Endothelial cell of umbilical vein (primary cell): ENCODE measurements at regions not wholly inside any gene's neighbourhood (a gene's known extent, or its start where the extent isn't known, plus 50 kb on each side); places are given as distances from the start of the nearest gene placed in this dataset.

Source experiments
- BruUV-seq: library from RNA; stranded (reverse); fragments of 400-500 nt; replicated peaks from 2 replicates; lab custom pipeline; 2021; lab: Mats Ljungman, UMichigan
- CTCF ChIA-PET: fragments of 300-600, 350-600 bp; sonication (Branson Sonifier 250); formaldehyde crosslinking; loops from one replicate; lab custom pipeline; 2021; ENCODE audit warnings: antibody characterized with exemption, inconsistent platforms; lab: Charles Lee
- POLR2A ChIA-PET: fragments of 300-600, 350-600 bp; sonication (Branson Sonifier 250); formaldehyde crosslinking; loops from one replicate; lab custom pipeline; 2021; ENCODE audit warnings: antibody characterized with exemption, inconsistent platforms; lab: Charles Lee
- DNase-seq: peaks from one replicate; pipeline ENCODE4 v3.0.0-alpha.2; 2011; ENCODE audit warnings: low read depth, low spot score
- FAIRE-seq: peaks from 2 replicates; lab custom pipeline; 2011; peaks lifted over from hg19 to GRCh38; lab: Jason Lieb, UNC
- H2AFZ ChIP-seq: 2 replicates; pipeline ENCODE4 v1.6.0; 2012; ENCODE audit warnings: low read depth, low read length, control low read depth, inconsistent platforms
- H3K27ac ChIP-seq: 2 replicates; pipeline ENCODE4 v1.5.1; 2011; ENCODE audit warnings: low read depth, mild to moderate bottlenecking, control low read depth, low read length, moderate library complexity; ENCODE audit not compliant: insufficient read depth
- H3K27me3 ChIP-seq, 2 experiments: 2 replicates each; pipeline versions ENCODE4 v1.6.0 to v1.6.1; 2011; ENCODE audit warnings: low read length in 2 of 2, mixed read lengths in 1 of 2; ENCODE audit not compliant: control insufficient read depth in 2 of 2, insufficient read depth in 2 of 2
- H3K36me3 ChIP-seq, 2 experiments: 2 replicates in 1 of 2; 3 replicates in 1 of 2; pipeline ENCODE4 v1.5.1; 2011; ENCODE audit warnings: low read length in 2 of 2, mild to moderate bottlenecking in 1 of 2, moderate library complexity in 1 of 2; ENCODE audit not compliant: control insufficient read depth in 2 of 2, insufficient read depth in 2 of 2; ENCODE audit errors: extremely low read depth in 1 of 2
- H3K4me1 ChIP-seq: 3 replicates; pipeline ENCODE4 v1.5.1; 2011; ENCODE audit warnings: mild to moderate bottlenecking, low read length; ENCODE audit not compliant: control insufficient read depth, insufficient read depth; ENCODE audit errors: extremely low read depth
- H3K4me2 ChIP-seq: 2 replicates; pipeline ENCODE4 v1.6.1; 2011; ENCODE audit warnings: low read length, control low read depth, mixed read lengths; ENCODE audit not compliant: insufficient read depth
- H3K4me3 ChIP-seq, 3 experiments: fragments of 200-600 bp in 1 of 3; sonication (generic), shearing (Covaris generic) in 1 of 3; replicated peaks in 1 of 3; 2 replicates each; pipeline ENCODE4 v1.5.1; 2011 to 2016; ENCODE audit warnings: control low read depth in 3 of 3, low read length in 3 of 3, mild to moderate bottlenecking in 2 of 3, inconsistent platforms in 1 of 3, low read depth in 1 of 3, moderate library complexity in 1 of 3; ENCODE audit not compliant: insufficient read depth in 1 of 3
- H3K79me2 ChIP-seq: 2 replicates; pipeline ENCODE4 v1.6.0; 2012; ENCODE audit warnings: low read length, inconsistent platforms; ENCODE audit not compliant: control insufficient read depth, insufficient read depth
- H3K9ac ChIP-seq: replicated peaks from 2 replicates; pipeline ENCODE3; 2011; ENCODE audit warnings: low read length, control low read depth; ENCODE audit not compliant: insufficient read depth; ENCODE audit errors: extremely low read depth
- H3K9me1 ChIP-seq: replicated peaks from 3 replicates; pipeline ENCODE4 v1.6.0; 2011; ENCODE audit warnings: mild to moderate bottlenecking, low read length; ENCODE audit not compliant: control insufficient read depth, insufficient read depth; ENCODE audit errors: extremely low read depth
- H3K9me3 ChIP-seq: replicated peaks from 2 replicates; pipeline ENCODE4 v1.5.1; 2012; ENCODE audit warnings: low read length, inconsistent platforms; ENCODE audit not compliant: control insufficient read depth, insufficient read depth
- H4K20me1 ChIP-seq: replicated peaks from 2 replicates; pipeline ENCODE3; 2011; ENCODE audit warnings: mild to moderate bottlenecking, low read length; ENCODE audit not compliant: control insufficient read depth, insufficient read depth; ENCODE audit errors: extremely low read depth
- EZH2 ChIP-seq: IDR thresholded peaks from 2 replicates; pipeline ENCODE4 v1.6.1; 2012; ENCODE audit warnings: borderline replicate concordance, low read depth, mild to moderate bottlenecking, moderate library complexity, low read length, inconsistent platforms; ENCODE audit not compliant: severe bottlenecking
- FOS ChIP-seq: IDR thresholded peaks from 2 replicates; pipeline ENCODE4 v1.6.1; 2011; ENCODE audit warnings: mild to moderate bottlenecking, low read length, moderate library complexity, borderline replicate concordance; ENCODE audit not compliant: insufficient read depth
- GATA2 ChIP-seq: IDR thresholded peaks from 2 replicates; pipeline ENCODE4 v1.7.0; 2011; ENCODE audit warnings: low read depth, mild to moderate bottlenecking, moderate library complexity, mixed read lengths, low read length; ENCODE audit not compliant: insufficient read length, insufficient read depth
- JUN ChIP-seq: IDR thresholded peaks from 2 replicates; pipeline ENCODE4 v1.6.1; 2011; ENCODE audit warnings: borderline replicate concordance, low read depth; ENCODE audit not compliant: insufficient read length, insufficient read depth
- MYC ChIP-seq: IDR thresholded peaks from one replicate; pipeline ENCODE4 v1.6.1; 2011; ENCODE audit warnings: mild to moderate bottlenecking, low read depth, low read length
- POLR2A ChIP-seq: IDR thresholded peaks from 2 replicates; pipeline ENCODE4 v1.6.1; 2012; ENCODE audit warnings: low read depth, mild to moderate bottlenecking, control low read depth, low read length
- POLR2AphosphoS5 ChIP-seq: IDR thresholded peaks from 2 replicates; pipeline ENCODE4 v1.6.1; 2012; ENCODE audit warnings: low read depth, mild to moderate bottlenecking, control low read depth, low read length, moderate library complexity; ENCODE audit not compliant: insufficient read depth
- dilution Hi-C: fragments of 300-500 bp; cut with MboI; formaldehyde crosslinking; loops from one replicate; pipeline ENCODE4 v1.15.0; 2019; ENCODE audit warnings: low sequenced_read_pairs; ENCODE audit not compliant: extremely low pct_ligation_motif_present
- intact Hi-C: fragments of 100-400 bp; cut with micrococcal nuclease; formaldehyde crosslinking; loops from one replicate; pipeline ENCODE4 v1.10.0; 2022
- TF ChIP-seq, protein P1 (sequence below): IDR thresholded peaks from 2 replicates; pipeline ENCODE4 v1.6.1; 2011; ENCODE audit not compliant: insufficient read depth, insufficient read length
- TF ChIP-seq, protein P2 (sequence below), 2 donors: IDR thresholded peaks; 1 replicate in 1 of 2; 2 replicates in 1 of 2; pipeline ENCODE4 v1.5.1; 2011; ENCODE audit warnings: low read length in 2 of 2, mild to moderate bottlenecking in 2 of 2, moderate library complexity in 2 of 2, control low read depth in 1 of 2, inconsistent platforms in 1 of 2, low read depth in 1 of 2; ENCODE audit not compliant: insufficient read depth in 1 of 2; ENCODE audit errors: extremely low read depth in 1 of 2

DNA sequence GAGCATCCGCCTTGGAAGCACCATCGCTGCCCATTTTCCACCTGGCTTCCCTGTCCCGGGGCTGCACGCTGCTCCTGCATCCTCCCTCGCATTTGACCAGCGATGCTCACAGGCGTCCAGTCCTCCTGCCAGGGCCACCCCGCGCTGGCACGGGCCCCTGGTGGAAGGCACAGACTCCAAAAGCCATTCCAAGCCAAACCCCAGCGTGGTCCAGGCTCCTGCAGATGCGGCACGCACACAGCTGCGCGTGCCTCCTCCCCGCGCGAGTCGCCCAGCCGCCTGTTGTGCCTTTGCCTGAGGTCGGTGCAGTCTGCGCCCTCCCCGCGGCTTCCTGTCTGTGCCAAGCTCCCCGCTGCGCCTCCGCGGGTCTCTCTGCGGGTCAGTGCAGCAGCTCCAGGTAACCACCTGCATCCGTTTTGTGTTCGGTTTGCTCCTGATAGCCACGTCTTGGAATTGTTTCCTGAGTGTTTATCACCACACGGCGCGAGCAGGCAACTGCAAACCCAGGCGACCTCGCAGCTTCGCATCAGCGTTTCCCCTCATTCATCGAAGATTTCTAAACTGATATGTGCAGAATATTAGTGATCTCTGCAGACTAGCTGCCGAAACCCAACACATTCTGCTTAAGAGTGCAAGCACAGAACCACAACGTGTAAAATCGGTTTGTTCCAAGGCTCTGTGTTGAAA is 65.2 kb upstream of the SALL3 start:
- intact Hi-C loops (no loop called here), dilution Hi-C loops (no loop called here)
- no peak overlapping the region for H3K27ac ChIP-seq
- peaks cover 4% of the 10 kb centered on the region for H3K9me3 ChIP-seq
- no peaks in the 10 kb centered on the region for H3K36me3 ChIP-seq
- no peaks in the 10 kb centered on the region for H3K79me2 ChIP-seq
- no peaks in the 10 kb centered on the region for H3K27me3 ChIP-seq
- no peak overlapping the region for H3K9ac ChIP-seq
- H3K4me2 ChIP-seq: no peak overlapping the region
- BruUV-seq: no TSS peak
- H4K20me1 ChIP-seq: no peaks in the 10 kb centered on the region
- FAIRE-seq: no peak
- H3K4me1 ChIP-seq: no peaks in the 10 kb centered on the region
- no peaks in the 10 kb centered on the region for H3K9me1 ChIP-seq
- CTCF ChIA-PET: no interaction called here
- no peak overlapping the region for H3K4me3 ChIP-seq
- TF ChIP-seq, protein P1, sequence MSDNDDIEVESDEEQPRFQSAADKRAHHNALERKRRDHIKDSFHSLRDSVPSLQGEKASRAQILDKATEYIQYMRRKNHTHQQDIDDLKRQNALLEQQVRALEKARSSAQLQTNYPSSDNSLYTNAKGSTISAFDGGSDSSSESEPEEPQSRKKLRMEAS: no peak
- TF ChIP-seq EZH2 (no peak), MYC (no peak), POLR2AphosphoS5 (no peak), FOS (no peak), JUN (no peak), GATA2 (no peak), POLR2A (no peak)
- TF ChIP-seq, protein P2, sequence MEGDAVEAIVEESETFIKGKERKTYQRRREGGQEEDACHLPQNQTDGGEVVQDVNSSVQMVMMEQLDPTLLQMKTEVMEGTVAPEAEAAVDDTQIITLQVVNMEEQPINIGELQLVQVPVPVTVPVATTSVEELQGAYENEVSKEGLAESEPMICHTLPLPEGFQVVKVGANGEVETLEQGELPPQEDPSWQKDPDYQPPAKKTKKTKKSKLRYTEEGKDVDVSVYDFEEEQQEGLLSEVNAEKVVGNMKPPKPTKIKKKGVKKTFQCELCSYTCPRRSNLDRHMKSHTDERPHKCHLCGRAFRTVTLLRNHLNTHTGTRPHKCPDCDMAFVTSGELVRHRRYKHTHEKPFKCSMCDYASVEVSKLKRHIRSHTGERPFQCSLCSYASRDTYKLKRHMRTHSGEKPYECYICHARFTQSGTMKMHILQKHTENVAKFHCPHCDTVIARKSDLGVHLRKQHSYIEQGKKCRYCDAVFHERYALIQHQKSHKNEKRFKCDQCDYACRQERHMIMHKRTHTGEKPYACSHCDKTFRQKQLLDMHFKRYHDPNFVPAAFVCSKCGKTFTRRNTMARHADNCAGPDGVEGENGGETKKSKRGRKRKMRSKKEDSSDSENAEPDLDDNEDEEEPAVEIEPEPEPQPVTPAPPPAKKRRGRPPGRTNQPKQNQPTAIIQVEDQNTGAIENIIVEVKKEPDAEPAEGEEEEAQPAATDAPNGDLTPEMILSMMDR (IDR thresholded peaks at IDR 0.05; ENCODE audit: extremely low read depth in 1 of 2, insufficient read depth in 1 of 2, low read depth in 1 of 2, low read length in 2 of 2): no peak
- H2AFZ ChIP-seq: no peak overlapping the region
- POLR2A ChIA-PET: no interaction called here
- DNase-seq: no peak
